Frontal cortex (tissue), 3 donors: ENCODE measurements at regions not wholly inside any gene's neighbourhood (a gene's known extent, or its start where the extent isn't known, plus 50 kb on each side); places are given as distances from the start of the nearest gene placed in this dataset.
"Not testable (repeated sequence)": the region's sequence is repeated elsewhere in the genome, so short reads cannot be mapped to it uniquely, and the experiment has no call there.

Experiments
- DNase-seq, 2 donors: peaks; one replicate each; pipeline ENCODE4 v3.0.0; 2012; ENCODE audit warnings: low spot score in 2 of 2
- FAIRE-seq: peaks from 2 replicates; lab custom pipeline; 2012; peaks lifted over from hg19 to GRCh38; lab: Jason Lieb, UNC
- donor health status: control.
- donor health status: control.
- donor health status: control.

DNA sequence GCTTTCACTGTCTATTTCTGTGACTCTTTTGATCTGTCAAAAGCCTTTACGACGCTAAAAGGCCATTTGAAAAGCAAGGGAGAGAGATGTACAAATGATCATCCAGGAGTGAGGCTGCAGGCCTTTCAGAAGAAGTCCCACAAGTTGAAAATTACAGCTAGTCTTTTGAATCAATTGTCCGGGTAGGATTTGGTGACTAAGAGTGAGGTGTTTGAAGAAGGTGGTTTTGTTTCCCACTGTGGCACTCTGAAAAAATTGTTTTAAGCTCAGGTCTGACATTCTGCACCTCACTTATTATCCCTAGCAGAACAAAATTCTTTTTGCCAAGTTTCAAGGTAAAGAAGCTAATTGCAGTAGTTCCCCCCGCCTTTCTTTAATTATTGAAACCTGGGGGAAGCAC is 50.8 kb upstream of the TMEM108 start:
- FAIRE-seq, result no peak

DNA sequence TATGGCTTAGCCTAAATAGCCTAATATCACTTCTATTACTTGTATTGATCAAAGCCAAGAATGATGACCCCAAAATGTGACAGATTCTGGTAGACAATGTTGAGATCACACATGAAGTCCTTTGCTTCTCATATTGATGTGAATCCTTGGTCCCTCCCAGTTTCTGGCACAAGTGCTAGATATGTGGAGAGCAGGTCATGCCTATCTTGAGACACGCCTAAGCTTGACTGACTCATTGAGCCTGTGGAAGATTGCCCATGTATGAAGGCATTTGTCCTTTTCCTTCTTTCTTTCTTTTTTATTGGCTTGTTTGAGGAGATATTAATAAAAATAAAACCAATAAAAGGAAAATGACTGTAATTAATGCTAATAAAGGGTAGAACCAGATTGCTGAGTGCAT is 54.0 kb upstream of the TMEM108 start:
- DNase-seq (no peak), FAIRE-seq (no peak)

More for the DNA sequence above, 50.8 kb upstream of the TMEM108 start:
- no peak for DNase-seq

GRCh38 chr3:132983143-132983770 is 54.9 kb upstream of the TMEM108 start:
- FAIRE-seq, result no peak

GRCh38 chr3:132981719-132982118 is 56.5 kb upstream of the TMEM108 start:
- FAIRE-seq (no peak), DNase-seq (no peak)

More at GRCh38 chr3:132983143-132983770, 54.9 kb upstream of the TMEM108 start:
- no peak for DNase-seq

- no peak for DNase-seq
These were observed 58.1 kb upstream of the TMEM108 start for GRCh38 chr3:132980102-132980501.

GRCh38 chr3:132979606-132980005 is 58.6 kb upstream of the TMEM108 start:
- DNase-seq, result no peak
- no peak for FAIRE-seq

More at GRCh38 chr3:132980102-132980501, 58.1 kb upstream of the TMEM108 start:
- no peak for FAIRE-seq

DNA sequence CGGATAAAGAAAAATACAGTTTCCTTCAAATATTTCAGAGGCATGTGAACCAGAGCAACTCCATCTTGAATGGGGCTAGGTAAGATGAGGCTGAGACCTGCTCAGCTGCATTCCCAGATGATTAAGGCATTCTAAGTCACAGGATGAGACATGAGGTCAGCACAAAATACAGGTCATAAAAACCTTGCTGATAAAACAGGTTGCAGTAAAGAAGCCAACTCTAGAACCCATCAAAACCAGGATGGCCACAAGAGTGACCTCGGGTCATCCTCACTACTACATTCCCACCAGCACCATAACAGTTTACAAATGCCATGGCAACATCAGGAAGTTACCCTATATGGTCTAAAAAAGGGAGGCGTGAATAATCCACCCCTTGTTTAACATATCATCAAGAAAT is 59.2 kb upstream of the TMEM108 start:
- FAIRE-seq, DNase-seq: not testable (repeated sequence)

- FAIRE-seq (no peak), DNase-seq (no peak)
These were observed 59.7 kb upstream of the TMEM108 start for GRCh38 chr3:132978464-132978863.

DNA sequence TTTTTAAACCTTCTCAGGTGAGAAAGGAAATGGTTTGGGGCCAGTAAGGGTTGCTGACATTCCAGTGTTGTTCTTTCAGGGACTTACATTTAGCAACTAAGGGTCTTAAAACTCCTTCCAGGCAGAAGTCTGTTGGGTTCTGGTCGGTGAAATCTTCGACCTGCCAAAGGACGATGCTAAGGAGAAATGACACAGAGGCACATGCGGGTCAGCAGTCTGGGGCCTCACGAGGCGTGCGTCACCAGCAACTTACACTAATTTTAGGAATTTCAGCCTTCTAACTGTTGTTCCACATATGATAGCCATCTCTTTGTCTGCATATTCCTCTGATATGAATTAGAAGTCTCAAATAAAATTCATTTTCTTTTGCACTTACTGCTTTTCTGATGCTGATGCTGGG is 64.1 kb upstream of the TMEM108 start:
- FAIRE-seq (no peak), DNase-seq (no peak)

GRCh38 chr3:132973441-132973840 is 64.8 kb upstream of the TMEM108 start:
- no peak for FAIRE-seq
- no peak for DNase-seq

DNA sequence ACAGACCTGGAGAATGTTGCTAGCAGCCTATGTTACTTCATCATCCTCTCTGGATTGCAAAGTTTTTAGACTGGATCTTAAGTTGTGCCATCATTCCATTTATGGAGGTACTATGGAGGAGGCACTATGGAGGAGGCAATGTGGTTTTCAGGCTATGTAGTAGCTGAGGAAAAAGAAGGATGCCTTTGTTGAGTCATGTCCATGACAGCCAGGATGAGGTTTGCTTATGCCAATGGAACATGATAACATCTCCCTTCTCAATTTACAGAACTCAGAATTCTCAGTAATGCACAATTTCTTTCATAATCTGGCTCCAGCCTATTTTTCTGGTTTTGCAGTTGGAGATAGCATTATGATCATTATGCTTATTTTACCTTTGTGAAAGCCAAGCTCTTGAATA is 65.9 kb upstream of the TMEM108 start:
- DNase-seq, result no peak
- FAIRE-seq, result no peak

DNA sequence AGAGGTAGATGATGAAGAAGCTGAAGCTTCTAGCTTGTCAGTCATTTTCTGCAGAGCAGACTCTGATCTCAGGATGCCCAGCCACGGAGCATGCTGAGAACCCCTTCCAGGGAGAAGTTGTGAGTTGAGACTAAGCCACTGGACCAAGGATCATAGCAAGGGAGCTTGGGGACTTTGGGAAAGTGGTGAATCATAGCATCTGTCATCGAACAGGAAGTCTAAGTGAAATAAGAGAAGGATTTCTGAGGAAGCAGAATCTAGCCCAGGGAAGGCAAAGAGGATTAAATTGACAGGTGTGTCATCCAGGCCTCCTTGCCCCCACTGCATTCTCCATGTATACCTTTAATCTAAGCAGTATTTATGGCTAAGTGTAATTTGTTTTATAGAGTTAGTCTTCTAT is 71.8 kb upstream of the TMEM108 start:
- no peak for DNase-seq
- no peak for FAIRE-seq

DNA sequence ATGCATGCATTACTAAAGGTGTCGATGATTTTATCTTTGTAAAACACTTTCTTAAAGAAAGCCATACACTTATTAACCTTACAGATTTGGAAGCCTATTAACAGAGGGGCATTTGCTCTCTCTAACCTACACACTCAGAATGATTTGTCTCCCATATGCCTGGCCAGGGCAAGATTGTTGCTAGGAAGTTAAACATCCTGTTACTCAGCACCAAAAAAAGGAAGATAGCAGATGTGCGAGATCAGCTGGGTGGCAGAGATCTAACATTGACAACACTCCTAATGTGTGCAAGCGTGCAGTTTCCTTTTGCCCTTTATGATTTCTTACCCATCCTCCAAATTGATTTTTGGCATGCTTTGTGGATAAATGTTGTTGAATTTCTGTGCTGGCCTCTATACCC is 73.9 kb upstream of the TMEM108 start:
- DNase-seq (no peak), FAIRE-seq (no peak)

- FAIRE-seq (no peak), DNase-seq (no peak)
These were observed 74.4 kb upstream of the TMEM108 start for GRCh38 chr3:132963786-132964185.

DNA sequence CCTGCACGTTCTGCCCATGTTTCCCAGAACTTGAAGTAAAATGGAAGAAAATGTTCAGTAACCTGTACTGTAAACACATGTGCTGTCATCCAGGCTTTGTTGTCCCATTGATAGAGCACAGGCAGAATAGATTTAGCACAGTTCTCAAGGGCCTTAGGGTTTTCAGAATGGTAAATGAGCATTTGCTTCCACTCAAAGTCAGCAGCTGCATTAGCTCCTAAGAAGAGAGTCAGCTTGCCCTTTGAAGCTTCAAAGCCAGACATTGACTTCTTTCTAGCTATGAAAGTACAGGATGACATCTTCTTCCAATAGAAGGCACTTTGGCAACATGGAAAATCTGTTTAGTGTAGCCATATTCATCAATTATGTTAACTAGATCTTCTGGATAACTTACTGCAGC is 76.2 kb upstream of the TMEM108 start:
- no peak for FAIRE-seq
- no peak for DNase-seq

- no peak for FAIRE-seq
- DNase-seq, result no peak
These were observed 84.5 kb upstream of the TMEM108 start for GRCh38 chr3:132953683-132954082.

- no peak for DNase-seq
- FAIRE-seq, result no peak
These were observed 110.3 kb upstream of the TMEM108 start for GRCh38 chr3:132927896-132928295.

DNA sequence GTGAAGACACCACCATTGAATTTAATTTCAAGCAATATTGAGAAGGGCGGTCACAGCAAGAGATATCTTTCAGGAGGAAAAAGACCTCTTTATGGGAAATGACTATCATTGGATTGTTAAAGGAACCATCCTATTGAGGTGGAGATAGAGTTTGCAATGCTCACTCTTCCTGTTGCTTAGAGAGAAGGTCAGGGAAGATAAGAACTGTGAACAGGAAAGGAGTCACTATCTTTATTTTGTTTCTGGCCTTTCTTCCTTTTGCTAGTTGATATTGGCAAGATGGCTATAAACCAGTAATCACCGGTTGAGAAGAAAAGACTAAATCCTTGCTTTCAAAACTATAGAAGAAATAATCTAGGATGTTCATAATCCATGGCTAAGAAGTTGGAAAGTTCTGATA is 112.1 kb upstream of the TMEM108 start:
- DNase-seq (no peak), FAIRE-seq (no peak)

DNA sequence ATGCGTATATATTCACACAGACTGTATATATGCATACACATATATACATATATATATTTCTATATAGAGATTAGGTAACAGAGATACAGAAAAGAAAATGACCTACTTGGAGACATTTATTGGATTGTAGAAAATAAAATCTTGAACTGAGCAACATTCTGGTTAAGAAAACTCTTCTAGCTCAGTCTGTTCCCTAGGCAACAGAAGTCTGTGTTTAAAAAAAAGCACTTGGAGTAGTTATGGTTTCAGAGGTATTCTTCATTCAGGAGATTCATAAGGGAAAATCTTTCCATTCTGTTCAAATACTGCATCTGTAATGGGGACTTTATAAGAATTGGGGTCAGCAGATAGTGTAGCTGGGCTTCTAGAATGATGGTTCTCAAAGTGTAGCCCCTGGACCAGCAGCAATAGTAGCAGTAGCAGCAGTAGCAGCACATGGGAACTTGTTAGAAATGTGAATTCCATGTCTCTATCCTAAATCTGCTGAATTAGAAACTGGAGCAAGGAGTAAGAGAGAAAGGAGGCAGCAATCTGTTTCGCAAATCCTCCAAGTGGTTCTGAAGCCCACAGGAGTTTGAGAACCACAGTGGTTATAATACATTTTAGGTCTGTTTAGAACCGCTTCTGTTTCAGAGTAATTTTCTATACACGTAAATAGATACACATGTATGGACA is 112.8 kb upstream of the TMEM108 start:
- FAIRE-seq, result no peak
- DNase-seq, result no peak

DNA sequence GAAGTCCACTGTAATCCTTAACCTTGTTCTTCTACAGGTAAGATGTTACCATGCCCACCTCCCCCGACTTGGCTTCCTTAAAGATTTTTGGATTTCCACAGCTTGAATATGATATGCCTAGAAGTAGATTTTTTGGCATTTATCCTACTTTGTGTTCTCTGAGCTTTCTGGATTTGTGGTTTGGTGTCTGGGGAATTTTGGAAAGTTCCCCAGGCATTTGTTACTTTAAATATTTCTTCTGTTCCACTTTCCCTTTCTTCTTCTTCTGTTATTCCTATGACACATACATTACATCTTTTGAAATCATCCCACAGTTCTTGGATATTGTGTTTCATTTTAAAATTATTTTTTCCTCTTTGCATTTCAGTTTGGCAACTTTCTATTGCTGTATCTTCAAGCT is 122.1 kb upstream of the TMEM108 start:
- FAIRE-seq, result no peak
- DNase-seq, result no peak

GRCh38 chr3:132912416-132912753 is 125.8 kb upstream of the TMEM108 start:
- DNase-seq (no peak), FAIRE-seq (no peak)
